RWPE2 (cell line): ENCODE measurements at regions not wholly inside any gene's neighbourhood (a gene's known extent, or its start where the extent isn't known, plus 50 kb on each side); places are given as distances from the start of the nearest gene placed in this dataset.

Experiments used
- ATAC-seq: fragments of 200-7000 bp; cut with Tn5 transposase; 3 replicates; pipeline ENCODE4 v1.9.1; 2021; ENCODE audit warnings: low read depth
- DNase-seq: peaks from one replicate; pipeline ENCODE4 v3.0.0-alpha.2; 2020; ENCODE audit warnings: low spot score
- H3K27ac ChIP-seq: fragments of 450-650 bp; 2 replicates; pipeline ENCODE4 v1.5.1; 2017; ENCODE audit warnings: mild to moderate bottlenecking; ENCODE audit not compliant: poor library complexity, severe bottlenecking
- H3K27me3 ChIP-seq: fragments of 250-450 bp; sonication (Bioruptor Pico); 2 replicates; pipeline ENCODE4 v1.5.1; 2021; ENCODE audit warnings: mild to moderate bottlenecking, moderate library complexity; ENCODE audit not compliant: insufficient read depth, poor library complexity, severe bottlenecking
- H3K36me3 ChIP-seq: fragments of 250-450 bp; sonication (Bioruptor Pico); 2 replicates; pipeline ENCODE4 v1.5.1; 2020; ENCODE audit warnings: low read depth, mild to moderate bottlenecking, moderate library complexity
- H3K4me1 ChIP-seq: fragments of 250-450 bp; sonication (Bioruptor Pico); 2 replicates; pipeline ENCODE4 v1.5.1; 2021; ENCODE audit warnings: mild to moderate bottlenecking, moderate library complexity; ENCODE audit not compliant: insufficient read depth, poor library complexity, severe bottlenecking
- H3K4me3 ChIP-seq: fragments of 250-450 bp; sonication (Bioruptor Pico); 2 replicates; pipeline ENCODE4 v1.5.1; 2021; ENCODE audit warnings: mild to moderate bottlenecking, moderate library complexity; ENCODE audit not compliant: severe bottlenecking
- H3K9me3 ChIP-seq: fragments of 250-450 bp; sonication (Bioruptor Pico); 2 replicates; pipeline ENCODE4 v1.5.1; 2021; ENCODE audit warnings: mild to moderate bottlenecking, moderate library complexity; ENCODE audit not compliant: severe bottlenecking
- CTCF ChIP-seq: fragments of 450-650 bp; IDR thresholded peaks from one replicate; pipeline ENCODE4 v1.5.1; 2017; ENCODE audit warnings: mild to moderate bottlenecking, moderate library complexity; ENCODE audit not compliant: poor library complexity, severe bottlenecking

- Histone ChIP-seq H3K4me1 (no peaks in the 10 kb centered on the region), H3K4me3 (no peak overlapping the region), H3K36me3 (no peaks in the 10 kb centered on the region), H3K9me3 (no peaks in the 10 kb centered on the region), H3K27me3 (no peaks in the 10 kb centered on the region), H3K27ac (no peak overlapping the region)
- no peak for DNase-seq
- TF ChIP-seq CTCF: no peak
- no peak for ATAC-seq
Measured at GRCh38 chr7:67732898-67733297, 736.3 kb downstream of the TYW1 start.

- no peak for TF ChIP-seq CTCF
- Histone ChIP-seq H3K9me3 (no peaks in the 10 kb centered on the region), H3K27ac (no peak overlapping the region), H3K4me1 (no peaks in the 10 kb centered on the region), H3K4me3 (no peak overlapping the region), H3K27me3 (no peaks in the 10 kb centered on the region), H3K36me3 (no peaks in the 10 kb centered on the region)
- DNase-seq (no peak), ATAC-seq (no peak)
Measured at GRCh38 chr7:67738145-67738544, 741.5 kb downstream of the TYW1 start.

- ATAC-seq (no peak), DNase-seq (no peak)
- H3K27me3 ChIP-seq: no peaks in the 10 kb centered on the region
- H3K4me1 ChIP-seq: no peaks in the 10 kb centered on the region
- no peak overlapping the region for H3K4me3 ChIP-seq
- H3K9me3 ChIP-seq: no peaks in the 10 kb centered on the region
- H3K36me3 ChIP-seq: no peaks in the 10 kb centered on the region
- no peak for TF ChIP-seq CTCF
- no peak overlapping the region for H3K27ac ChIP-seq
Measured at GRCh38 chr7:67738958-67739357, 742.3 kb downstream of the TYW1 start.

- no peaks in the 10 kb centered on the region for H3K27me3 ChIP-seq
- H3K4me1 ChIP-seq: no peaks in the 10 kb centered on the region
- ATAC-seq (no peak), DNase-seq (no peak)
- H3K27ac ChIP-seq: no peak overlapping the region
- H3K9me3 ChIP-seq: no peaks in the 10 kb centered on the region
- H3K36me3 ChIP-seq: no peaks in the 10 kb centered on the region
- H3K4me3 ChIP-seq: no peak overlapping the region
- no peak for TF ChIP-seq CTCF
Measured at GRCh38 chr7:67743501-67743900, 746.9 kb downstream of the TYW1 start.

- no peak for ATAC-seq
- DNase-seq: no peak
- TF ChIP-seq CTCF: no peak
- H3K4me1 ChIP-seq: no peaks in the 10 kb centered on the region
- H3K36me3 ChIP-seq: no peaks in the 10 kb centered on the region
- H3K9me3 ChIP-seq: no peaks in the 10 kb centered on the region
- H3K27ac ChIP-seq: no peak overlapping the region
- no peak overlapping the region for H3K4me3 ChIP-seq
- H3K27me3 ChIP-seq: no peaks in the 10 kb centered on the region
Measured at GRCh38 chr7:67752227-67752626, 755.6 kb downstream of the TYW1 start.
